Activated naive CD4-positive, alpha-beta T cell treated with anti-CD3 and anti-CD28 coated beads for 36 hours (primary cell): ENCODE measurements at regions not wholly inside any gene's neighbourhood (a gene's known extent, or its start where the extent isn't known, plus 50 kb on each side); places are given as distances from the start of the nearest gene placed in this dataset.
"Not testable (repeated sequence)": the region's sequence is repeated elsewhere in the genome, so short reads cannot be mapped to it uniquely, and the experiment has no call there.

ENCODE experiments used
- CTCF ChIA-PET: fragments of 350-600 bp; sonication (Branson Sonifier 250); formaldehyde crosslinking; loops from one replicate; lab custom pipeline; 2021; ENCODE audit warnings: antibody characterized with exemption; lab: Charles Lee
- DNase-seq: peaks from one replicate; pipeline ENCODE4 v3.0.0-alpha.2; 2020
- H3K27ac Mint-ChIP-seq: one replicate; pipeline ENCODE4 v1.8.0; 2021; ENCODE audit warnings: mild to moderate bottlenecking, mixed read lengths
- H3K27me3 Mint-ChIP-seq: one replicate; pipeline ENCODE4 v1.8.0; 2021; ENCODE audit warnings: low read depth, mixed read lengths
- H3K36me3 Mint-ChIP-seq: one replicate; pipeline ENCODE4 v1.8.0; 2021; ENCODE audit warnings: low read depth, mixed read lengths
- H3K4me1 Mint-ChIP-seq: one replicate; pipeline ENCODE4 v1.8.0; 2021; ENCODE audit warnings: low read depth, mixed read lengths
- H3K4me3 Mint-ChIP-seq: one replicate; pipeline ENCODE4 v1.8.0; 2021; ENCODE audit warnings: mild to moderate bottlenecking, moderate library complexity, mixed read lengths
- H3K9me3 Mint-ChIP-seq: one replicate; pipeline ENCODE4 v1.8.0; 2021; ENCODE audit warnings: mixed read lengths
- intact Hi-C: fragments of 100-400 bp; cut with micrococcal nuclease; formaldehyde crosslinking; loops from one replicate; pipeline ENCODE4 v1.15.1; 2023

DNA sequence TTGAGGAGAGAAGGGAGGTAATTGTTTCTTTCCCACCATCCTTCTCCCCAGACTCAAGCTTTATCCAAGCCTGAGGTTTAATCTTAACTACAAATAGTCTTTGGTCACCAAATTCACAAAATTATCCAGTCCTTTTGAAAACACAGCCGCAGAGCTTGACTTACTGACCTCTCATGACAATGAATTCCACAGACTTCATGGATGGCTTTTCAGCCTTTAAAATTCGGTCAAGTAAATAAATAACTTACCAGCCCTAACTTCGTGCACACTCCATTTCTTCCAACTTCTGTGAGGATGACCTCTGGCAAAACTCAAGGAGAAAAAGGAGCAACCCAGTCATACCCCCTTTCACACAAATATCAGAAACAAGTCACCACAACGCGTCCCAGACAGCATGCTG is 137.0 kb upstream of the CDKN3 start:
- CTCF ChIA-PET, result no interaction called here
- intact Hi-C loops, result no loop called here
- Mint-ChIP-seq H3K27me3 (peaks cover 10% of the 10 kb centered on the region), H3K9me3 (no peaks in the 10 kb centered on the region), H3K4me1 (no peaks in the 10 kb centered on the region), H3K36me3 (no peaks in the 10 kb centered on the region), H3K27ac (no peak overlapping the region), H3K4me3 (no peak overlapping the region)
- no peak for DNase-seq

DNA sequence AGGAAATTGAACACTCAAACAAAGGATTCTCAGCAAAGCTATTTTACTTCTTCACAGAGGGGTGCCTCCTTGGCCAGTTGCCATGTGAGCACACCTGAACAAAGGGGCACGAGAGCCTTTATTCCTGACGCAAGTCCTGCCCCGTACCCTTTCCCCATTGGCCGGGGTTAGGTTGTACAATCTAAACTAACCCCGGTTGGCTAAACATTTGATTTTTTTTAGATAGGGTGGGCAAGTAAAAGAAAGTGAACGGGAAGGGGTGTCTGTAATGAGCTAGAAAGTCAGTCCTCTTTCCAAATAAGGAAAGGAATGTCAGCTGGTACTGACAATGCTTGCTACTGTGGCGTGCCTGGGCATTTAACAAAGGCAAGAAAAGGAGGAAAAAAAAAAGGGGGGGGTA is 135.5 kb upstream of the CDKN3 start:
- Mint-ChIP-seq H3K4me1 (no peaks in the 10 kb centered on the region), H3K9me3 (no peaks in the 10 kb centered on the region), H3K36me3 (no peaks in the 10 kb centered on the region), H3K27ac (no peak overlapping the region), H3K27me3 (peaks cover 12% of the 10 kb centered on the region), H3K4me3 (no peak overlapping the region)
- intact Hi-C loops, result no loop called here
- CTCF ChIA-PET, result no interaction called here
- DNase-seq, result no peak

DNA sequence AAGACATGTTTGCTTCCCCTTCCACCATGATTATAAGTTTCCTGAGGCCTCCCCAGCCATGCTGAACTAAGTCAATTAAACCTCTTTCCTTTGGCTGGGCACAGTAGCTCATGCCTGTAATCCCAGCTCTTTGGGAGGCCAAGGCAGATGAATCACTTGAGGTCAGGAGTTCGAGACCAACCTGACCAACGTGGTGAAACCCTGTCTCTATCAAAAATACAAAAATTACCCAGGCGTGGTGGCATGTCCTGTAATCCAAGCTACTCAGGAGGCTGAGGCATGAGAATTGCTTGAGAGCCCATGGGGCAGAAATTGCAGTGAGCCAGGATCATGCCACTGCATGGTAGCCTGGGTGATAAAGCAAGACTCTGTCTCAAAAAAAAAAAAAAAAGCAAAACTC is 130.2 kb upstream of the CDKN3 start:
- H3K36me3 Mint-ChIP-seq, CTCF ChIA-PET, H3K9me3 Mint-ChIP-seq, DNase-seq, H3K27me3 Mint-ChIP-seq, H3K27ac Mint-ChIP-seq, H3K4me3 Mint-ChIP-seq, intact Hi-C loops, H3K4me1 Mint-ChIP-seq: not testable (repeated sequence)

- Mint-ChIP-seq H3K4me1 (peaks cover 6% of the 10 kb centered on the region), H3K9me3 (no peaks in the 10 kb centered on the region), H3K4me3 (no peak overlapping the region), H3K36me3 (no peaks in the 10 kb centered on the region), H3K27ac (no peak overlapping the region), H3K27me3 (peaks cover 9% of the 10 kb centered on the region)
- CTCF ChIA-PET, result no interaction called here
- DNase-seq, result peak; percentile 17
- intact Hi-C loops, result no loop called here
Measured at GRCh38 chr14:54267172-54267571, 129.6 kb upstream of the CDKN3 start.

DNA sequence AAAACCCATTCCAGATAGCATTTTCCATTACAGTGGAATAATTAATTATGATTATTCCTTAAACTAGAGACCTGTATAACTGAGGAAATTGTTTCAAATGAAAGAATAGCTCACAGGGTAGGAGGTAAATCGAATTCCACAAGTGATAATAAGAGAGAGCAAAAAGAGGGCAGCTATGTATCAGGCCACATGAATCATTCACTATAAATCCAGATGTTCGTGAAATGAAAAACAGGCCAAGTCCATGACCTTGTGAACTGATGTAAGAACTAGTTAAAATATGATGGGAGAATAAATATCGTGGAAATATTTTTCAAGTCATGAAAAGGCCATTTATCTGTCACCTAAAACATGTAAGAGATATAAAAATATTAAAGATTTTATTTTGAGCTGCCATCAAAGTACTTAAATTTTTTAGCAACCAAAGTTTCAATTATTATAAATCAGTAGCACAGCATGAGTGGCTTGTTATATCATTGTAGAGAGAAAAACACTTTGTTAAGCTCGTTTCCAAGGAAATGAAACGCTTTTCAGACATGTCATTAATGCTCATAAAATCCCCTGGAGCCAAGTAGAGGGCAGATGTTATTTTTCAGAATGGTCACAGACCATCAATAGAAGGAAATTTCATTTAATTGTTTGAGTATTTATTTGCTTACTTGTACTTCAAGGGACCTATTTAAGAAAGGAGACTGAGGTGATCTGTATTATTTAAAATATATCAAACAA is 120.6 kb upstream of the CDKN3 start:
- no peak for DNase-seq
- no peaks in the 10 kb centered on the region for H3K4me1 Mint-ChIP-seq
- H3K27ac Mint-ChIP-seq, result no peak overlapping the region
- H3K4me3 Mint-ChIP-seq, result no peak overlapping the region
- no peaks in the 10 kb centered on the region for H3K9me3 Mint-ChIP-seq
- intact Hi-C loops, result no loop called here
- peaks cover 8% of the 10 kb centered on the region for H3K27me3 Mint-ChIP-seq
- CTCF ChIA-PET, result no interaction called here
- H3K36me3 Mint-ChIP-seq, result no peaks in the 10 kb centered on the region

- DNase-seq, result no peak
Measured at GRCh38 chr14:54278087-54278486, 118.7 kb upstream of the CDKN3 start.

DNA sequence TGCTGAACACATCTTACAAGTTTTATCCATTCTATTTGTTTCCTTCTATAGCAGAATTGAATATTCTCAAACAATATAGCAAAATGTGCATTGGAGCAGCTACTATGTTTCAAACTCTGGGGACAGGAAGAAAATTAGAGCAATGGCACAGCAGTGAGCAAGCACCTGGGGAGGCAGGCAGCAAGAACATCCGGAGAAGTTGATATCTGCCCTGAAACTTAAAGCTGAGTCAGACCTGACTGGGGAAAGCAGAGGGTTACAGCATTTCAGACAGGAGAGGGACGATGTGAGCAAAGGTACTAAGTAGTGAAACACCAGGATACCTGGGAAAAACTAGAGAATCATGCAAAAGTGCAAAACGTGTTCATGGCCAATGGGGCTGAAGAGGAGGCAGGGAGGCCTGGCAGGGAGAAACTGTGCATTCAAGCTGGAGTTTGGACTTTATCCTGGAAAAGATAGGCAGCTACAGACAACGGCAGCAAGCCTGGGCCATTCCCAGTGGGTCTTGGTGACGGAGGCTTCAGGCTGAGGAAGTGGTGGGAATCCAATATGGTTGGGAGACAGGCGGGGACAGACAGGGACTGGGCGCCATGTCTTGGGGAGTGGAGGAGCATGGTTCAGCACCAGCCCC is 118.0 kb upstream of the CDKN3 start:
- no peaks in the 10 kb centered on the region for H3K4me1 Mint-ChIP-seq
- intact Hi-C loops, result no loop called here
- DNase-seq, result no peak
- no peak overlapping the region for H3K4me3 Mint-ChIP-seq
- no peaks in the 10 kb centered on the region for H3K9me3 Mint-ChIP-seq
- H3K27me3 Mint-ChIP-seq, result peaks cover 8% of the 10 kb centered on the region
- no peaks in the 10 kb centered on the region for H3K36me3 Mint-ChIP-seq
- H3K27ac Mint-ChIP-seq, result no peak overlapping the region
- CTCF ChIA-PET, result interaction anchor here (0.6 to 1.9 kb wide), 2 partner anchors 32 to 69 kb away, joined by 4 to 6 read pairs; no protein-coding TSS in a partner anchor

More at GRCh38 chr14:54278087-54278486, 118.7 kb upstream of the CDKN3 start:
- H3K27me3 Mint-ChIP-seq, result peaks cover 8% of the 10 kb centered on the region
- H3K9me3 Mint-ChIP-seq, result no peaks in the 10 kb centered on the region
- H3K27ac Mint-ChIP-seq, result no peak overlapping the region
- H3K4me3 Mint-ChIP-seq, result no peak overlapping the region
- CTCF ChIA-PET, result interaction anchor here (1.9 kb wide), 1 partner anchor 70 kb away, joined by 6 read pairs; no protein-coding TSS in a partner anchor
- H3K36me3 Mint-ChIP-seq, result no peaks in the 10 kb centered on the region
- H3K4me1 Mint-ChIP-seq, result no peaks in the 10 kb centered on the region
- intact Hi-C loops, result no loop called here

DNA sequence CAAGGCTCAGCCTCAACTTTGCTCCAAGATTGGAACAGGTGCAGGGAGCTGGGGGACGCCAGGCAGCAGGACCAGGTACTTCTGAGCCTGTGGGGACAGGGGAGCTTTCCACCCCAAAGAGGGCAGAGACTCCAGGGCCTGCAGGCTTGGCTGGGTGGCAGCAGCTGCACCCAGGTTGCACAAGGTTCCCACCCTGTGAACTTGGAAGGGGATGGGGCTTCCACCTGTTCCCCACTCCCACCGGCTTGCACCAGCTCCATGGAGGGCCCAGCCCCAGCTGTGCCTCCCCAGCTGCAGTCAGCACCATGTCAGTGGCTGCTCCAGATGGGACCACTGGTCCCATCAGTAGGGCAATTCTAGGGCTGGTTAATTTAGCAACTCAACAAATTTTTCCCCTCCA is 114.0 kb upstream of the CDKN3 start:
- H3K4me1 Mint-ChIP-seq, result no peaks in the 10 kb centered on the region
- no peaks in the 10 kb centered on the region for H3K9me3 Mint-ChIP-seq
- intact Hi-C loops, result no loop called here
- no peaks in the 10 kb centered on the region for H3K36me3 Mint-ChIP-seq
- no peak for DNase-seq
- H3K4me3 Mint-ChIP-seq, result no peak overlapping the region
- no peak overlapping the region for H3K27ac Mint-ChIP-seq
- CTCF ChIA-PET, result interaction anchor here (0.9 kb wide), 1 partner anchor 13 kb away, joined by 3 read pairs; no protein-coding TSS in a partner anchor
- peaks cover 10% of the 10 kb centered on the region for H3K27me3 Mint-ChIP-seq

DNA sequence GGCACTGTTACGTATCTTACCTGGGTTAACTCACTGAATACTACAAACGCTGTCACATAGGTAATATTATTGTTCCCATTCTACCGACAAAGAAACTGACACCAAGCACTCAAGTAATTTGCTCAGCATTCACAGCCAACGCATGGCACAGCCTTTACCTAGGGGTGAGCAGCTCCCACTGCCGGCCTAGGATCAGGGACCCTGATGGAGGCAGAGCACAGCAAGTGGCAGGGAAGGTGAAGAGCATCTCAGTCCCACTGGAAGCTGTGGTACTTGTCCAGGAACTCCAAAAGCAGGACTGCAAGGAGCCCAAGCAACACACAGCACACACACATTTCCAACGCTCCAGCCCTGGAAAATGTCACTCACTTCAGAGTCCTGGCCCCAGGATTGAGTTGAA is 111.8 kb upstream of the CDKN3 start:
- H3K4me3 Mint-ChIP-seq, result no peak overlapping the region
- CTCF ChIA-PET, result no interaction called here
- DNase-seq, result no peak
- H3K36me3 Mint-ChIP-seq, result no peaks in the 10 kb centered on the region
- H3K27ac Mint-ChIP-seq, result no peak overlapping the region
- intact Hi-C loops, result no loop called here
- no peaks in the 10 kb centered on the region for H3K9me3 Mint-ChIP-seq
- H3K4me1 Mint-ChIP-seq, result no peaks in the 10 kb centered on the region
- peaks cover 7% of the 10 kb centered on the region for H3K27me3 Mint-ChIP-seq

- CTCF ChIA-PET, result interaction anchor here (2.6 kb wide), 1 partner anchor 56 kb away, joined by 10 read pairs; no protein-coding TSS in a partner anchor
- intact Hi-C loops, result loop anchor here (1.0 kb wide), 1 partner anchor 39 kb away; no protein-coding TSS in a partner anchor
- no peak overlapping the region for H3K4me3 Mint-ChIP-seq
Measured at GRCh38 chr14:54291491-54292191, 105.2 kb upstream of the CDKN3 start.

GRCh38 chr14:54294802-54295201 is 102.0 kb upstream of the CDKN3 start:
- Mint-ChIP-seq H3K9me3 (peaks cover 4% of the 10 kb centered on the region), H3K27ac (no peak overlapping the region), H3K36me3 (no peaks in the 10 kb centered on the region), H3K4me1 (no peaks in the 10 kb centered on the region), H3K4me3 (no peak overlapping the region), H3K27me3 (peaks cover 21% of the 10 kb centered on the region)
- intact Hi-C loops, result no loop called here
- CTCF ChIA-PET, result no interaction called here
- DNase-seq, result no peak

More at GRCh38 chr14:54291491-54292191, 105.2 kb upstream of the CDKN3 start:
- Mint-ChIP-seq H3K27ac (no peak overlapping the region), H3K27me3 (peaks cover 17% of the 10 kb centered on the region), H3K4me1 (no peaks in the 10 kb centered on the region), H3K9me3 (peaks cover 4% of the 10 kb centered on the region), H3K36me3 (no peaks in the 10 kb centered on the region)
- no peak for DNase-seq
